GM18909 (cell line): ENCODE measurements at regions not wholly inside any gene's neighbourhood (a gene's known extent, or its start where the extent isn't known, plus 50 kb on each side); places are given as distances from the start of the nearest gene placed in this dataset.
A peak's percentile ranks its signal among the peaks of the same experiment; 100 is the strongest.

Experiments
- ATAC-seq: cut with Tn5 transposase; IDR thresholded peaks from one replicate; pipeline ENCODE4 v1.9.1; 2021; ENCODE audit warnings: mild to moderate bottlenecking; ENCODE audit not compliant: unreplicated experiment, poor library complexity

GRCh38 chr5:5037674-5038073, 102.5 kb upstream of the ADAMTS16 start:
- no peak for ATAC-seq

- ATAC-seq: peak; percentile 42
Measured at GRCh38 chr5:5039918-5040317, 100.2 kb upstream of the ADAMTS16 start.

GRCh38 chr5:5040712-5041111, 99.4 kb upstream of the ADAMTS16 start:
- no peak for ATAC-seq

- ATAC-seq: no peak
Measured at GRCh38 chr5:5042806-5043205, 97.3 kb upstream of the ADAMTS16 start.

- no peak for ATAC-seq
Measured at GRCh38 chr5:5043346-5043745, 96.8 kb upstream of the ADAMTS16 start.

- ATAC-seq: no peak
Measured at GRCh38 chr5:5044247-5044840, 95.8 kb upstream of the ADAMTS16 start.

GRCh38 chr5:5046680-5047502, 93.2 kb upstream of the ADAMTS16 start:
- peak; percentile 97 for ATAC-seq

- ATAC-seq: no peak
Measured at GRCh38 chr5:5050801-5051200, 89.3 kb upstream of the ADAMTS16 start.

GRCh38 chr5:5055712-5056111, 84.4 kb upstream of the ADAMTS16 start:
- no peak for ATAC-seq

- ATAC-seq: no peak
Measured at GRCh38 chr5:5061836-5062235, 78.3 kb upstream of the ADAMTS16 start.

- ATAC-seq: no peak
Measured at GRCh38 chr5:5062525-5063302, 77.4 kb upstream of the ADAMTS16 start.

- ATAC-seq: peak; percentile 67
Measured at GRCh38 chr5:5063533-5063953, 76.6 kb upstream of the ADAMTS16 start.

GRCh38 chr5:5065472-5065871, 74.7 kb upstream of the ADAMTS16 start:
- peak; percentile 26 for ATAC-seq

GRCh38 chr5:5066276-5067186, 73.6 kb upstream of the ADAMTS16 start:
- ATAC-seq: peak; percentile 57

- no peak for ATAC-seq
Measured at GRCh38 chr5:5069851-5070250, 70.3 kb upstream of the ADAMTS16 start.

- ATAC-seq: no peak
Measured at GRCh38 chr5:5071554-5071953, 68.6 kb upstream of the ADAMTS16 start.

- no peak for ATAC-seq
Measured at GRCh38 chr5:5077236-5077635, 62.9 kb upstream of the ADAMTS16 start.

- ATAC-seq: no peak
Measured at GRCh38 chr5:5078009-5078897, 61.9 kb upstream of the ADAMTS16 start.

GRCh38 chr5:5079876-5080275, 60.3 kb upstream of the ADAMTS16 start:
- ATAC-seq: no peak
